CD4-positive, CD25-positive, alpha-beta regulatory T cell (primary cell): ENCODE measurements at regions not wholly inside any gene's neighbourhood (a gene's known extent, or its start where the extent isn't known, plus 50 kb on each side); places are given as distances from the start of the nearest gene placed in this dataset.
"Not testable (repeated sequence)": the region's sequence is repeated elsewhere in the genome, so short reads cannot be mapped to it uniquely, and the experiment has no call there.

Source experiments
- ATAC-seq, 2 donors: fragments of 150-1000 bp; cut with Tn5 transposase; one replicate each; pipeline ENCODE4 v1.10.0; 2021; ENCODE audit warnings: low read depth in 2 of 2, moderate number of reproducible peaks in 2 of 2, moderate library complexity in 1 of 2
- DNase-seq, 3 donors: peaks; one replicate each; pipeline versions ENCODE4 v3.0.0 to v3.0.0-alpha.2; 2012 to 2022; ENCODE audit warnings: mixed read lengths in 1 of 3
- H3K27ac ChIP-seq: one replicate; pipeline ENCODE4 v1.7.0; 2013; ENCODE audit warnings: mild to moderate bottlenecking, low read length; ENCODE audit not compliant: insufficient read depth, poor library complexity, severe bottlenecking
- H3K27me3 ChIP-seq: one replicate; pipeline ENCODE4 v1.7.0; 2013; ENCODE audit warnings: low read length; ENCODE audit not compliant: control insufficient read depth, insufficient read depth
- H3K36me3 ChIP-seq: one replicate; pipeline ENCODE4 v1.7.0; 2013; ENCODE audit warnings: mild to moderate bottlenecking, low read length, moderate library complexity; ENCODE audit not compliant: control insufficient read depth, insufficient read depth
- H3K4me1 ChIP-seq: 2 replicates; pipeline ENCODE4 v1.7.0; 2013; ENCODE audit warnings: mild to moderate bottlenecking, low read length; ENCODE audit not compliant: insufficient read depth, control insufficient read depth, poor library complexity, severe bottlenecking
- H3K4me3 ChIP-seq: one replicate; pipeline ENCODE4 v1.7.0; 2013; ENCODE audit warnings: low read depth, mild to moderate bottlenecking, low read length, moderate library complexity
- H3K9me3 ChIP-seq, 2 experiments: 1 replicate in 1 of 2; 2 replicates in 1 of 2; pipeline ENCODE4 v1.7.0; 2013; ENCODE audit warnings: low read length in 2 of 2, mild to moderate bottlenecking in 1 of 2, moderate library complexity in 1 of 2; ENCODE audit not compliant: control insufficient read depth in 2 of 2
- H3K27ac Mint-ChIP-seq, 3 donors: one replicate each; pipeline ENCODE4 v1.8.0; 2020 to 2022; ENCODE audit warnings: mild to moderate bottlenecking in 3 of 3, mixed read lengths in 3 of 3, moderate library complexity in 2 of 3
- H3K27me3 Mint-ChIP-seq: one replicate; pipeline ENCODE4 v1.8.0; 2022; ENCODE audit warnings: mild to moderate bottlenecking, mixed read lengths
- H3K36me3 Mint-ChIP-seq: one replicate; pipeline ENCODE4 v1.8.0; 2020; ENCODE audit warnings: mixed read lengths
- H3K4me1 Mint-ChIP-seq, 4 donors: one replicate each; pipeline ENCODE4 v1.8.0; 2020 to 2022; ENCODE audit warnings: mixed read lengths in 4 of 4, mild to moderate bottlenecking in 1 of 4
- H3K4me3 Mint-ChIP-seq, 4 donors: one replicate each; pipeline ENCODE4 v1.8.0; 2020 to 2022; ENCODE audit warnings: mild to moderate bottlenecking in 4 of 4, mixed read lengths in 4 of 4, moderate library complexity in 3 of 4
- H3K9me3 Mint-ChIP-seq, 7 donors: one replicate each; pipeline ENCODE4 v1.8.0; 2020 to 2022; ENCODE audit warnings: mixed read lengths in 7 of 7, mild to moderate bottlenecking in 3 of 7, moderate library complexity in 2 of 7

- Mint-ChIP-seq H3K36me3 (no peaks in the 10 kb centered on the region), H3K4me3 (no peak overlapping the region), H3K27ac (no peak overlapping the region), H3K9me3 (peaks cover 0 to 3% (median 0%) of the 10 kb centered on the region in 7 donors), H3K4me1 (no peaks in the 10 kb centered on the region), H3K27me3 (no peaks in the 10 kb centered on the region)
- no peak for ATAC-seq
- H3K27ac ChIP-seq = no peak overlapping the region
- no peaks in the 10 kb centered on the region for H3K36me3 ChIP-seq
- H3K4me1 ChIP-seq = no peaks in the 10 kb centered on the region
- no peaks in the 10 kb centered on the region for H3K27me3 ChIP-seq
- H3K9me3 ChIP-seq = no peaks in the 10 kb centered on the region
- no peak overlapping the region for H3K4me3 ChIP-seq
- DNase-seq = no peak
Measured at GRCh38 chr9:30928045-30928444, 1456.4 kb upstream of the ACO1 start.

- H3K9me3 Mint-ChIP-seq = peaks cover 0 to 3% (median 0%) of the 10 kb centered on the region in 7 donors
- Histone ChIP-seq H3K9me3 (no peaks in the 10 kb centered on the region), H3K36me3 (no peaks in the 10 kb centered on the region), H3K27ac (no peak overlapping the region), H3K27me3 (no peaks in the 10 kb centered on the region), H3K4me3 (no peak overlapping the region), H3K4me1 (no peaks in the 10 kb centered on the region)
- no peaks in the 10 kb centered on the region for H3K36me3 Mint-ChIP-seq
- H3K4me3 Mint-ChIP-seq = no peak overlapping the region
- ATAC-seq = no peak
- no peak overlapping the region for H3K27ac Mint-ChIP-seq
- H3K4me1 Mint-ChIP-seq = no peaks in the 10 kb centered on the region
- no peaks in the 10 kb centered on the region for H3K27me3 Mint-ChIP-seq
- DNase-seq = no peak
Measured at GRCh38 chr9:30932226-30932625, 1452.2 kb upstream of the ACO1 start.

DNA sequence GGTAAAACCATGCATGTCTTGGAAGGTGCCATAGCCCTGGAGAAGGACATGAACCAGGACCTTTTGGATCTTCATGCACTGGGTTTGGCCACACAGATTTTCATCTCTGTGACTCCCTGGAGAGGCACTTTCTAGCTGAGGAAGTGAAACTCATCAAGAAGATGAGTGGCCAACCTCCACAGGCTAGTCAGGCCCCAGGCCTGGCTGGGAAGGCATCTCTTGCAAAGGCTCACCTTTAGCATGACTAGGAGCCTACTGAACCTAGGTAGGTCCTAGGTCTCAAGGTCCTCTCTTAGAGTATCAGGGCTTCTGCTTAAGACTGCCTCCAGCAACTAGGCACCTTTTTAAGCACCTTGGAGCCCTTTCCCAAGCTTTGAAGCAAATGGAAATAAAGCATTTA, 1448.7 kb upstream of the ACO1 start:
- no peak overlapping the region for H3K27ac ChIP-seq
- no peaks in the 10 kb centered on the region for H3K9me3 ChIP-seq
- no peak overlapping the region for H3K4me3 Mint-ChIP-seq
- no peaks in the 10 kb centered on the region for H3K27me3 ChIP-seq
- H3K4me1 ChIP-seq = no peaks in the 10 kb centered on the region
- ATAC-seq = no peak
- no peaks in the 10 kb centered on the region for H3K36me3 ChIP-seq
- no peaks in the 10 kb centered on the region for H3K27me3 Mint-ChIP-seq
- no peak overlapping the region for H3K27ac Mint-ChIP-seq
- H3K4me3 ChIP-seq = no peak overlapping the region
- no peak for DNase-seq
- H3K9me3 Mint-ChIP-seq = peaks cover 0 to 2% (median 0%) of the 10 kb centered on the region in 7 donors
- H3K36me3 Mint-ChIP-seq = no peaks in the 10 kb centered on the region
- H3K4me1 Mint-ChIP-seq = no peaks in the 10 kb centered on the region

DNA sequence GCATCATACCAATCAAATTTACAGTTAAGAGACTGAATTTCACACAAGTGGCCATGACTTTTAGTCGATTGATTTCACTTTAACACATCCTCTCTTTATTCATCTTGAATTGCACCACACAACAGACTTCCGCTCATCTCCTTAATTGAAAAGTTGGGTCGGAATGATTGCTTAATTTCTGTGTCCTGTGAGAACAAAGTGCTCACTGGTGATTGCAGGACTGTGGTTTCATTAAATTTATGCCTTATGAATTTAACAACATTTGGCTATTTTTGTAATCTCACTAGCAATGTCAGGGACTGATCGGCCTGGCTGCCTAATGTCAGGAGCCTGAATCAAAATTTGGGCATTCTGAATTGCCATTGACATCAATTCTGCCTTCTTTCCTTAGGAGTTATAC, 1447.3 kb upstream of the ACO1 start:
- no peak for DNase-seq
- H3K27ac Mint-ChIP-seq = no peak overlapping the region
- Histone ChIP-seq H3K27me3 (no peaks in the 10 kb centered on the region), H3K4me1 (no peaks in the 10 kb centered on the region), H3K27ac (no peak overlapping the region), H3K9me3 (no peaks in the 10 kb centered on the region), H3K36me3 (no peaks in the 10 kb centered on the region), H3K4me3 (no peak overlapping the region)
- H3K27me3 Mint-ChIP-seq = no peaks in the 10 kb centered on the region
- no peak overlapping the region for H3K4me3 Mint-ChIP-seq
- no peaks in the 10 kb centered on the region for H3K36me3 Mint-ChIP-seq
- no peaks in the 10 kb centered on the region for H3K4me1 Mint-ChIP-seq
- peaks cover 0 to 2% (median 0%) of the 10 kb centered on the region in 7 donors for H3K9me3 Mint-ChIP-seq
- ATAC-seq = no peak

- H3K4me1 Mint-ChIP-seq, H3K4me3 Mint-ChIP-seq, H3K36me3 ChIP-seq, H3K9me3 ChIP-seq, H3K9me3 Mint-ChIP-seq, H3K27ac Mint-ChIP-seq, H3K27ac ChIP-seq, DNase-seq, ATAC-seq, H3K4me1 ChIP-seq, H3K27me3 ChIP-seq, H3K36me3 Mint-ChIP-seq, H3K4me3 ChIP-seq, H3K27me3 Mint-ChIP-seq: not testable (repeated sequence)
Measured at GRCh38 chr9:30942852-30943251, 1441.6 kb upstream of the ACO1 start.

- no peak overlapping the region for H3K27ac ChIP-seq
- Mint-ChIP-seq H3K9me3 (peaks cover 0 to 9% (median 2%) of the 10 kb centered on the region in 7 donors), H3K4me1 (no peaks in the 10 kb centered on the region), H3K27ac (no peak overlapping the region), H3K4me3 (no peak overlapping the region), H3K36me3 (no peaks in the 10 kb centered on the region), H3K27me3 (no peaks in the 10 kb centered on the region)
- no peaks in the 10 kb centered on the region for H3K36me3 ChIP-seq
- no peaks in the 10 kb centered on the region for H3K4me1 ChIP-seq
- H3K9me3 ChIP-seq = no peaks in the 10 kb centered on the region
- no peaks in the 10 kb centered on the region for H3K27me3 ChIP-seq
- no peak overlapping the region for H3K4me3 ChIP-seq
- ATAC-seq (no peak), DNase-seq (no peak)
Measured at GRCh38 chr9:30943446-30944224, 1440.8 kb upstream of the ACO1 start.

DNA sequence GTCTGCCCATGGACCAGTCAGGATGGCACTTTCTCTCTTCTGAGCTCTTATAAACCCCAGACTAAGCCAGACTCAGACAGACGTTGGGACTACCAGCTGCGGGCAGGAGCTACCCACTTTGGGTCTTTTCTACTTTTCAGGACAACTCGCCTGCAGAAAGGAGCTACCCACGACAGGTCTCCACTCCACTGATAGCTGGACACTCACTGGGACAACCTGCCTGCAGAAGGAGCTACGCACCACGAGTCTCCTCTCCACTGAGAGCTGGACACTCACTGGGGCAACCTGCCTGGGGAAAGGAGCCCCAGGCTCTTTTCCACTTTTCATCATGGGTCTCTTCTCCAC, 1440.2 kb upstream of the ACO1 start:
- no peaks in the 10 kb centered on the region for H3K27me3 ChIP-seq
- H3K36me3 Mint-ChIP-seq = no peaks in the 10 kb centered on the region
- ATAC-seq = no peak
- no peaks in the 10 kb centered on the region for H3K4me1 ChIP-seq
- no peak for DNase-seq
- no peaks in the 10 kb centered on the region for H3K4me1 Mint-ChIP-seq
- no peak overlapping the region for H3K27ac ChIP-seq
- H3K4me3 ChIP-seq = no peak overlapping the region
- no peak overlapping the region for H3K27ac Mint-ChIP-seq
- no peaks in the 10 kb centered on the region for H3K27me3 Mint-ChIP-seq
- no peaks in the 10 kb centered on the region for H3K9me3 ChIP-seq
- H3K9me3 Mint-ChIP-seq = peaks cover 0 to 13% (median 2%) of the 10 kb centered on the region in 7 donors
- no peaks in the 10 kb centered on the region for H3K36me3 ChIP-seq
- H3K4me3 Mint-ChIP-seq = no peak overlapping the region

GRCh38 chr9:30944741-30945280, 1439.6 kb upstream of the ACO1 start:
- Mint-ChIP-seq H3K4me3 (no peak overlapping the region), H3K27ac (no peak overlapping the region), H3K4me1 (no peaks in the 10 kb centered on the region), H3K9me3 (peaks cover 0 to 13% (median 3%) of the 10 kb centered on the region in 7 donors), H3K36me3 (no peaks in the 10 kb centered on the region), H3K27me3 (no peaks in the 10 kb centered on the region)
- no peaks in the 10 kb centered on the region for H3K9me3 ChIP-seq
- DNase-seq (no peak), ATAC-seq (no peak)
- no peak overlapping the region for H3K27ac ChIP-seq
- H3K4me3 ChIP-seq = no peak overlapping the region
- no peaks in the 10 kb centered on the region for H3K36me3 ChIP-seq
- H3K4me1 ChIP-seq = no peaks in the 10 kb centered on the region
- no peaks in the 10 kb centered on the region for H3K27me3 ChIP-seq
